Neural cell (in vitro differentiated cells): ENCODE measurements at regions not wholly inside any gene's neighbourhood (a gene's known extent, or its start where the extent isn't known, plus 50 kb on each side); places are given as distances from the start of the nearest gene placed in this dataset.

ENCODE experiments used
- H2AFZ ChIP-seq: fragments of 200-600, 300-800 bp; sonication (generic), shearing (Covaris generic); 2 replicates; pipeline ENCODE4 v1.6.0; 2014; ENCODE audit warnings: low read depth, mild to moderate bottlenecking, antibody characterized with exemption, low read length, moderate library complexity
- H3F3A ChIP-seq: fragments of 200-600 bp; shearing (Covaris generic); 2 replicates; pipeline ENCODE4 v1.6.1; 2016; ENCODE audit warnings: mild to moderate bottlenecking, moderate library complexity, mixed read lengths, antibody characterized with exemption, low read length; ENCODE audit not compliant: insufficient read depth, poor library complexity, severe bottlenecking
- H3K27ac ChIP-seq: fragments of 200-600, 300-800 bp; sonication (generic), shearing (Covaris generic); 2 replicates; pipeline ENCODE4 v1.5.1; 2014; ENCODE audit warnings: mild to moderate bottlenecking, low read length, moderate library complexity
- H3K27me3 ChIP-seq: fragments of 300-800, 200-600 bp; sonication (generic), shearing (Covaris generic); 2 replicates; pipeline ENCODE4 v1.6.0; 2014; ENCODE audit warnings: mild to moderate bottlenecking, low read depth, low read length, moderate library complexity; ENCODE audit not compliant: insufficient read depth
- H3K36me3 ChIP-seq: fragments of 300-800, 200-600 bp; sonication (generic), shearing (Covaris generic); 2 replicates; pipeline ENCODE4 v1.5.1; 2014; ENCODE audit warnings: mild to moderate bottlenecking, antibody characterized with exemption, low read length, moderate library complexity; ENCODE audit not compliant: insufficient read depth
- H3K4me2 ChIP-seq: fragments of 300-800, 200-600 bp; sonication (generic), shearing (Covaris generic); 2 replicates; pipeline ENCODE4 v1.6.0; 2014; ENCODE audit warnings: mild to moderate bottlenecking, low read length
- H3K4me3 ChIP-seq: fragments of 300-800, 200-600 bp; sonication (generic), shearing (Covaris generic); 2 replicates; pipeline ENCODE4 v1.5.1; 2014; ENCODE audit warnings: mild to moderate bottlenecking, low read length, moderate library complexity
- H3K79me2 ChIP-seq: fragments of 200-600 bp; shearing (Covaris generic); replicated peaks from 2 replicates; pipeline ENCODE4 v1.6.0; 2014; ENCODE audit warnings: mild to moderate bottlenecking, low read length, moderate library complexity; ENCODE audit not compliant: insufficient read depth
- H3K9ac ChIP-seq: fragments of 300-800, 200-600 bp; sonication (generic), shearing (Covaris generic); 2 replicates; pipeline ENCODE4 v1.6.1; 2016; ENCODE audit warnings: mild to moderate bottlenecking, low read length, mixed read lengths
- H3K9me2 ChIP-seq: fragments of 200-600 bp; shearing (Covaris generic); 2 replicates; pipeline ENCODE4 v1.6.1; 2016; ENCODE audit warnings: mild to moderate bottlenecking, low read length, mixed read lengths; ENCODE audit not compliant: insufficient read depth
- H3K9me3 ChIP-seq: fragments of 200-600, 300-800 bp; sonication (generic), shearing (Covaris generic); 2 replicates; pipeline ENCODE4 v1.6.1; 2016; ENCODE audit warnings: mild to moderate bottlenecking, mixed run types, low read length, moderate library complexity, mixed read lengths
- H4K20me1 ChIP-seq: fragments of 200-600 bp; shearing (Covaris generic); 2 replicates; pipeline ENCODE4 v1.6.1; 2016; ENCODE audit warnings: mild to moderate bottlenecking, mixed run types; ENCODE audit not compliant: insufficient read depth
- EP300 ChIP-seq: fragments of 450-650 bp; conservative IDR thresholded peaks from 2 replicates; pipeline ENCODE4 v1.6.1; 2014; ENCODE audit warnings: antibody characterized with exemption, mild to moderate bottlenecking, moderate library complexity; ENCODE audit not compliant: poor library complexity, severe bottlenecking
- EZH2 ChIP-seq: fragments of 200-600, 300-800 bp; shearing (Covaris generic), sonication (generic); IDR thresholded peaks from 2 replicates; pipeline ENCODE4 v1.6.1; 2014; ENCODE audit warnings: antibody characterized with exemption, low read length, borderline replicate concordance, mild to moderate bottlenecking; ENCODE audit not compliant: insufficient read depth, poor library complexity, severe bottlenecking
- MXI1 ChIP-seq: fragments of 450-650 bp; conservative IDR thresholded peaks from 2 replicates; pipeline ENCODE4 v1.6.1; 2014; ENCODE audit warnings: antibody characterized with exemption, mild to moderate bottlenecking; ENCODE audit not compliant: poor library complexity, severe bottlenecking
- POLR2AphosphoS5 ChIP-seq: IDR thresholded peaks from 2 replicates; pipeline ENCODE4 v1.6.1; 2012
- RAD21 ChIP-seq: fragments of 450-650 bp; conservative IDR thresholded peaks from 2 replicates; pipeline ENCODE4 v1.6.1; 2014; ENCODE audit warnings: antibody characterized with exemption, mild to moderate bottlenecking, moderate library complexity
- REST ChIP-seq: IDR thresholded peaks from 2 replicates; pipeline ENCODE4 v1.6.1; 2012; ENCODE audit warnings: borderline replicate concordance
- SMC3 ChIP-seq: fragments of 450-650 bp; conservative IDR thresholded peaks from 2 replicates; pipeline ENCODE4 v1.6.1; 2014; ENCODE audit warnings: antibody characterized with exemption, mild to moderate bottlenecking, moderate library complexity; ENCODE audit not compliant: poor library complexity
- TAF1 ChIP-seq: IDR thresholded peaks from 2 replicates; pipeline ENCODE4 v1.6.1; 2012; ENCODE audit warnings: low read depth
- TF ChIP-seq, protein P1 (sequence below): fragments of 450-650 bp; IDR thresholded peaks from 2 replicates; pipeline ENCODE4 v1.5.1; 2014; ENCODE audit warnings: antibody characterized with exemption, mild to moderate bottlenecking, moderate library complexity; ENCODE audit not compliant: poor library complexity, severe bottlenecking

GRCh38 chr3:182406786-182407185 lies 386.5 kb upstream of the ATP11B start:
- Histone ChIP-seq H3K9ac (no peak overlapping the region), H3K79me2 (no peaks in the 10 kb centered on the region), H3K4me3 (no peak overlapping the region), H3F3A (no peaks in the 10 kb centered on the region), H3K27me3 (no peaks in the 10 kb centered on the region), H3K4me2 (no peak overlapping the region), H3K9me2 (no peaks in the 10 kb centered on the region), H4K20me1 (no peaks in the 10 kb centered on the region), H2AFZ (no peak overlapping the region), H3K9me3 (no peaks in the 10 kb centered on the region), H3K27ac (no peak overlapping the region), H3K36me3 (no peaks in the 10 kb centered on the region)
- TF ChIP-seq MXI1: no peak
- no peak for TF ChIP-seq EP300
- TF ChIP-seq, protein P1, sequence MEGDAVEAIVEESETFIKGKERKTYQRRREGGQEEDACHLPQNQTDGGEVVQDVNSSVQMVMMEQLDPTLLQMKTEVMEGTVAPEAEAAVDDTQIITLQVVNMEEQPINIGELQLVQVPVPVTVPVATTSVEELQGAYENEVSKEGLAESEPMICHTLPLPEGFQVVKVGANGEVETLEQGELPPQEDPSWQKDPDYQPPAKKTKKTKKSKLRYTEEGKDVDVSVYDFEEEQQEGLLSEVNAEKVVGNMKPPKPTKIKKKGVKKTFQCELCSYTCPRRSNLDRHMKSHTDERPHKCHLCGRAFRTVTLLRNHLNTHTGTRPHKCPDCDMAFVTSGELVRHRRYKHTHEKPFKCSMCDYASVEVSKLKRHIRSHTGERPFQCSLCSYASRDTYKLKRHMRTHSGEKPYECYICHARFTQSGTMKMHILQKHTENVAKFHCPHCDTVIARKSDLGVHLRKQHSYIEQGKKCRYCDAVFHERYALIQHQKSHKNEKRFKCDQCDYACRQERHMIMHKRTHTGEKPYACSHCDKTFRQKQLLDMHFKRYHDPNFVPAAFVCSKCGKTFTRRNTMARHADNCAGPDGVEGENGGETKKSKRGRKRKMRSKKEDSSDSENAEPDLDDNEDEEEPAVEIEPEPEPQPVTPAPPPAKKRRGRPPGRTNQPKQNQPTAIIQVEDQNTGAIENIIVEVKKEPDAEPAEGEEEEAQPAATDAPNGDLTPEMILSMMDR: no peak
- TF ChIP-seq POLR2AphosphoS5: no peak
- TF ChIP-seq TAF1: no peak
- no peak for TF ChIP-seq SMC3
- no peak for TF ChIP-seq EZH2
- TF ChIP-seq REST: no peak
- no peak for TF ChIP-seq RAD21

GRCh38 chr3:182410051-182410450 lies 383.3 kb upstream of the ATP11B start:
- Histone ChIP-seq H3K9me3 (no peaks in the 10 kb centered on the region), H2AFZ (no peak overlapping the region), H3F3A (no peaks in the 10 kb centered on the region), H4K20me1 (no peaks in the 10 kb centered on the region), H3K9me2 (no peaks in the 10 kb centered on the region), H3K79me2 (no peaks in the 10 kb centered on the region), H3K4me2 (no peak overlapping the region), H3K27ac (no peak overlapping the region), H3K4me3 (no peak overlapping the region), H3K27me3 (no peaks in the 10 kb centered on the region), H3K36me3 (no peaks in the 10 kb centered on the region), H3K9ac (no peak overlapping the region)
- TF ChIP-seq REST (no peak), EZH2 (no peak), SMC3 (no peak), EP300 (no peak), POLR2AphosphoS5 (no peak), MXI1 (no peak), TAF1 (no peak), RAD21 (no peak)
- TF ChIP-seq, protein P1: no peak
